Activated CD4-positive, alpha-beta T cell treated with anti-CD3 and anti-CD28 coated beads for 48 hours (primary cell): ENCODE measurements at regions not wholly inside any gene's neighbourhood (a gene's known extent, or its start where the extent isn't known, plus 50 kb on each side); places are given as distances from the start of the nearest gene placed in this dataset.

Source experiments
- DNase-seq: peaks from one replicate; pipeline ENCODE4 v3.0.0-alpha.2; 2020

GRCh38 chr6:134117409-134117808 is 65.0 kb upstream of the SLC2A12 start:
- DNase-seq, result no peak

DNA sequence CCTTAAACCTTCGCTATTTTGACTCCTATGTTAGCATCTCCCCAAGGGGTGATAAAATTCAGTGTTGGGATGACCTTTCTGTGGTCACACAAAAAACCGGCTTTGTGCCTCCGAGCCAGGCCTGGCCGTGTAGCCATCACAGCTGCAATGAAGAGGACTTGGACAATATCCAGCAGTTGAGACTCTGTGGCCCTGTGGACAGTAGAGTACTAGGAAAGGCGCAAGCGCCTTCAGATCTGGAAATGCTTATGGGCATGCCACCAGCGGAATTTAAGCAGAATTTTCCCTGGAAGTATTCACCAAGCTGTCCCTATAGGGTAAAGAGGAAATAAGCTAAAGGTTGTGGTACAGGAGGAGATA is 63.3 kb upstream of the SLC2A12 start:
- DNase-seq, result no peak

DNA sequence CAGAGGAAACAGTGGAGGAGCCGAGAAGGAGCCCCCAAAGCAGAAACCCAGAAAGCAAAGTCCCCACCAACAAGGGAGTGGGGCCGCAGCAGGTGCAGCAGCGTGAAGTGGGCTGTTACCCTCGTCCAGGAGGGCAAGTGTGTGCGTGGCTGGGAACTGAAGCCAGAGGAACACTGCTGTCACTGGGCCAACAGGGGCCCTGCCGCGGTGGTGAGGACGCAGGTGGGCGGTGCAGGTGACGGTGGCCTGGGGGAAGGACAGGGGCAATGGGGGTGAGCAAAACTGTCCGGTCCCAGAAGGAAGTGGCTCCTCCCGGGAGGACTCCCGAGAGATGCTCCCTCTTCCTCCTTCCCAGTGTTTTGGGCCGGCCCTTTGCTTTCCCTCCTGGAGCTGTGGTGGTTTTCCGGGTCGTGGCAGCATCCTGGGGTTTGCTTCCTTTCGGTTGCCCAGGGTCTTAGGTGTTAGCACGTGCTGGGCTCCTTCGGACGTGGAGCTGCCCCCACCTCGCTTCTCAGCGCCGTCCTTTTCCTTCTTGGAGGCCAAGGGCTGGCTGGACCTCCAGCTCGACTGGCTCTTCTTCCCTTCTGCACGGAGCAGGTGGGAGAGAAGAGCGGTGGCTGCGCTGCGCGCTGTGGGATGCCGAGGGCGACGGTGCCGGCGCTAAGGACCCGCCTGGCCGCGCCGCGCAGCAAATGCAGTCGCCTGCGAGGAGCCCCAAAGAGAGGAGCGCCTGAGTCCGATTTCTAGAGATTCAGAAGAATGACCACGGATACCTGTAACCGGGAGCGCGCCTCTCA is 62.7 kb upstream of the SLC2A12 start:
- DNase-seq, result no peak

DNA sequence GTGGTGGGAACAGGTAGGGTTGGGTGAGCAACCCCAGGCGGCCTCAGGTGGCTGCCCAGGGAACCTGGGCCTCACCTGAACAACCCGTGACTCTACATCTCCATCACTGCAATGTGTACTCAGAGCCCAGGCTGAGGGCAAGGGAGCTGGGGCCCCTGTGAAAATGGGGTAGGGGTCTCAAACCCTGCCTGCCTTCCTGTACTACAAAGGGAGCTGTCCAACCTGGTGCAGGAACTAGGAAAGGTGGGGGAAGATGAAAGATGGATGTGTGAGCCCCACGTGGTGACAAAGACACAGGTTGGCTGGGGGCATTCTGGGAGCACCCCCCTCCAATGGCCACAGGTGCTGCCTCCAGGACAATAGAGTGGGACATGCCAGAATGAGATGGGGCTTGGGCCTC is 62.1 kb upstream of the SLC2A12 start:
- DNase-seq, result no peak

DNA sequence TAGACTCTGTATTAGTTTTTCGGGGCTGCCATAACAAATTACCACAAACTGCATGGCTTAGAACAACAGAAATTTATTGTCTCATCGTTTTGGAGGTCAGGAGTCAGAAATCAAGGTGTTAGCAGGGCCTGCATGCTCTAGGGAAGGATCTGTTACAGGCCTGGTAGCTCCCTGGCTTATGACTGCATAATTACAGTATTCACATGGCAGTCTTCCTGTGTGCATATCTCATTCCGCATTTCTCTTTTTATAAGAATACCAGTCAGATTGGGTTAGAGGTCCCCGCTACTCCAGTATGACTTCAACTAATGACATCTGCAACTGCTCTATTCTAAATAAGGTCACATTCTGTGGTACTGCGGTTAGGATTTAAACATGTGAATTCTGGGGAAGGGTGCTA is 59.3 kb upstream of the SLC2A12 start:
- DNase-seq, result no peak

- DNase-seq, result peak; percentile 55
Observed at GRCh38 chr6:134111062-134111677, 58.7 kb upstream of the SLC2A12 start.

DNA sequence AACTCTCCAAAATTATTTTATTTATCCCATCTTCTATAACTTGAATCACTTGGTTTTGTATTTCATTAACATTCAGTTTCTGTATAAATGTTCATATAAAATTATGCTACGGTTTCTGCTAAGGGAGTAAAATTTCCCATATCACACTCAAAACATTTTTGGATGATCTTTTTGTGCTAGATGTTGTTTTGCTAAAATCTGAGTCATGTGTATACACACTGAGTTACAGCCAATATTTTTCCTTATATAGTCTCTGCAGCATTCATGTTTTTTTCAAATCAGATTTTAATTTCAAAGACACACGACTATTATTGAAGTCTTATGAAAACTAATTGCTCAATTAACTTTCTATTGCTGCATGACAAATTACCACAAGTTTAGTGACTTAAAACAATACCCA is 54.3 kb upstream of the SLC2A12 start:
- no peak for DNase-seq

- DNase-seq, result no peak
Observed at GRCh38 chr6:134105940-134106339, 53.5 kb upstream of the SLC2A12 start.

DNA sequence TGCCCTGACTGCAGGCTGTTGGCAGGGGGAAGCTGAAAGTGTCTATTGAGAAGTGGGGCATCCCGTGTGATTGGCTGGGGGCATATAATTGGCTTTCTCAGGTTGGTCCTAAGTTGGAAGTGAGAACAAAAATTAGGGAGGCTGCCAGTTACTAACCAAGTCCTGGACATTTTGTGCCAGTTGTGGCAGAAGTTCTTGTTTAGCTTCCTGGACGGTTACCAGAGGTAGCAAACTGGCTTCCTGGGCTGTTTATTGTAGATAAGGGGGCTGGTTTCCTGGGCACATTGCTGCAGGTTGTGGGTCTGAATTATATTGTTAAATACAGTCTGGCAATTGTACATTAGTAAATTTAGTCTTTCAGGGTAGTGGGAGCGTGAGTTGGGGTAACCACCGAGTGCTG is 50.6 kb upstream of the SLC2A12 start:
- no peak for DNase-seq
